ENCODE measurements at regions not wholly inside any gene's neighbourhood (a gene's known extent, or its start where the extent isn't known, plus 50 kb on each side); places are given as distances from the start of the nearest gene placed in this dataset.

DNA sequence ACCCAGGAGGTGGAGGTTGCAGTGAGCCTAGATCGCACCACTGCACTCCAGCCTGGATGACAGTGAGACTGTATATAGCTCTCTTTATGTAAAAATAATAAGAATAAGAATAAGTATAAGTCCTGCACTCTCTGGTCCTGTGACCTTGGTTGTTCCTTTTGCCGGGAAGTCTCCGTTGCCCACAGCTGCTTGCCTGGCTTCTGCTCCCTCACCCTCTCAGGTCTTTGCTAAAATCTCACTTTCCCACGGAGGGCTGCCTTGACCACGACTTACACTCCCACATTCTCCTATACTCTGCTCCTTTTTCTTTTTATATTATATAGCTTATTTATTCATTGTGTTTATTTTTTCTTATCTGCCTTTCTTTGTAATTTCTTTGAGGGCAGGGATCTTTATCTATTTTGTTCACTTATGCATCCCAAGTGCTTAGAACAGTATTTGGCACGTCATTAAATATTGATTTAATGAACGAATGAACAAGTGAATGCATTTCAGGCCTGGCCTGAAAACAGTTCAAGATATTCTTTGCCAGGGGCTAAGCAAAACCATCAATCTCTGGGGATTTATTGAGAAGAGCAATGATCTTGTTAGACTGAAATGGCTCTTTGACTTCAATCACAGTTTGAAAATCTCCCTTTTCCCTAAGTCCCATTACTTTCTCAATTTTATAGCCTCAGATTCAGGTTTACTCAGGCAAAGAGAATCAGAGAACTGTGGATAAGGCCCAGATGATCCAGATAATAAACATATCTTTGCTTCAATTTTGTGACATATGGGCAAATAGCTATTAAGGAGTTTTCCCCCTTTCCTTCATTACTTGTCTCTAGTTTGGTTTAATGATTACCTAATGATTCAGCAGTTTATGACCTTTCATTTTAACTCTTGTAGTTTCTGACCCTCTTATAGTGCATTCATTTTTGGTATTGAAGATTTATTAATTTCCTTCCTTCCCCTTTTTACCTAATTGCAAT, 60.8 kb upstream of the TMC1 start (continued):
- TF ChIP-seq, protein P1, sequence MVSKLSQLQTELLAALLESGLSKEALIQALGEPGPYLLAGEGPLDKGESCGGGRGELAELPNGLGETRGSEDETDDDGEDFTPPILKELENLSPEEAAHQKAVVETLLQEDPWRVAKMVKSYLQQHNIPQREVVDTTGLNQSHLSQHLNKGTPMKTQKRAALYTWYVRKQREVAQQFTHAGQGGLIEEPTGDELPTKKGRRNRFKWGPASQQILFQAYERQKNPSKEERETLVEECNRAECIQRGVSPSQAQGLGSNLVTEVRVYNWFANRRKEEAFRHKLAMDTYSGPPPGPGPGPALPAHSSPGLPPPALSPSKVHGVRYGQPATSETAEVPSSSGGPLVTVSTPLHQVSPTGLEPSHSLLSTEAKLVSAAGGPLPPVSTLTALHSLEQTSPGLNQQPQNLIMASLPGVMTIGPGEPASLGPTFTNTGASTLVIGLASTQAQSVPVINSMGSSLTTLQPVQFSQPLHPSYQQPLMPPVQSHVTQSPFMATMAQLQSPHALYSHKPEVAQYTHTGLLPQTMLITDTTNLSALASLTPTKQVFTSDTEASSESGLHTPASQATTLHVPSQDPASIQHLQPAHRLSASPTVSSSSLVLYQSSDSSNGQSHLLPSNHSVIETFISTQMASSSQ (IDR thresholded peaks at IDR 0.05; ENCODE audit: low read depth), result peak; percentile 65
- TF ChIP-seq, protein P1 (CRISPR knock-in tag; IDR thresholded peaks at IDR 0.05; ENCODE audit: borderline replicate concordance), result no peak
- no peak for TF ChIP-seq NFKBIZ (CRISPR knock-in tag; IDR thresholded peaks at IDR 0.05)

DNA sequence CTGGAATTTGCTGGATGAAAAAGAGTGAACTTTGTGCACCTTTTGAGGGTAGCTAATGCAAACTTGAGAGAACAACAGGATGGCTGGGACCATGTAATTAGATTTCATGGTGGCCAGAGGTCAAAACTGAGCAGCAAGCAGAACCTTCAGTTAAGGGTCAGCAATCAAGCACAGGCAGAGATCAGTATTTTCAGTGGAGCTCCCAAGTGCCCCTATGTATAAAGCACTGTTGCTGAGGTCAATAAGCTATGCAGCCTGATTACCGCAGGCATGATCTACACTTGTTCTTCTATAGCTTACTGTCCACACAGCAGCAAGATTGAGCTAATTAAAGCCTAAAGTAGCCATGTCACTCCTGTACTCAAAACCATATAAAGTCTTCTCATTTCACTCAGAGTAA, 62.1 kb upstream of the TMC1 start:
- Histone ChIP-seq H2AFZ (ENCODE audit: low read length) (peak overlapping the region; percentile 69), H3K9me3 (ENCODE audit: low read length) (no peaks in the 10 kb centered on the region), H3K27me3 (ENCODE audit: control insufficient read depth in 1 of 2, insufficient read depth in 2 of 2, low read length in 2 of 2) (no peaks in the 10 kb centered on the region), H3K4me3 (replicated peaks in 1 of 3; ENCODE audit: insufficient read depth in 1 of 3, low read depth in 2 of 3, low read length in 3 of 3) (no peak overlapping the region), H4K20me1 (ENCODE audit: insufficient read depth, low read length) (no peaks in the 10 kb centered on the region), H3K36me3 (replicated peaks in 1 of 2; ENCODE audit: control insufficient read depth in 1 of 2, insufficient read depth in 2 of 2, low read length in 2 of 2) (no peaks in the 10 kb centered on the region), H3K27ac (ENCODE audit: extremely low read length, insufficient read depth, low read length) (no peak overlapping the region), H3K4me1 (ENCODE audit: insufficient read depth, low read length) (peaks cover 42% of the 10 kb centered on the region), H3K9ac (ENCODE audit: insufficient read depth, low read depth, low read length) (no peak overlapping the region), H3K79me2 (ENCODE audit: insufficient read depth, low read length) (no peaks in the 10 kb centered on the region), H3K4me2 (ENCODE audit: low read depth, low read length) (no peak overlapping the region)
- 83% methylated on average over 1 of the region's 1 CpG for WGBS (ENCODE audit: low lambda C conversion rate)
- intact Hi-C loops (cut with micrococcal nuclease; ENCODE audit: unreplicated experiment) (no loop called here), in situ Hi-C loops (cut with HindIII; ENCODE audit: extremely low pct_ligation_motif_present, low pct_unique_long_range_greater_than_20kb) (no loop called here)
- ChIA-PET POLR2A (interaction anchor here (1.3 to 2.8 kb wide), 2 partner anchors 94 kb away, joined by 5 to 12 read pairs; partner anchors contain the start of gene ZFAND5), CTCF (ENCODE audit: low intra/inter-chr PET ratio, low total read pairs) (no interaction called here)
- FAIRE-seq (no peak), ATAC-seq (peak; percentile 26; the same call in 1 of the 3 replicates), DNase-seq (ENCODE audit: low spot score) (no peak)
- no TSS peak for BruUV-seq (replicated peaks)
- TF ChIP-seq TCF7 (IDR thresholded peaks at IDR 0.05; ENCODE audit: low read depth) (no peak), SMAD9 (CRISPR knock-in tag; IDR thresholded peaks at IDR 0.05) (no peak)
- TF ChIP-seq, protein P2, sequence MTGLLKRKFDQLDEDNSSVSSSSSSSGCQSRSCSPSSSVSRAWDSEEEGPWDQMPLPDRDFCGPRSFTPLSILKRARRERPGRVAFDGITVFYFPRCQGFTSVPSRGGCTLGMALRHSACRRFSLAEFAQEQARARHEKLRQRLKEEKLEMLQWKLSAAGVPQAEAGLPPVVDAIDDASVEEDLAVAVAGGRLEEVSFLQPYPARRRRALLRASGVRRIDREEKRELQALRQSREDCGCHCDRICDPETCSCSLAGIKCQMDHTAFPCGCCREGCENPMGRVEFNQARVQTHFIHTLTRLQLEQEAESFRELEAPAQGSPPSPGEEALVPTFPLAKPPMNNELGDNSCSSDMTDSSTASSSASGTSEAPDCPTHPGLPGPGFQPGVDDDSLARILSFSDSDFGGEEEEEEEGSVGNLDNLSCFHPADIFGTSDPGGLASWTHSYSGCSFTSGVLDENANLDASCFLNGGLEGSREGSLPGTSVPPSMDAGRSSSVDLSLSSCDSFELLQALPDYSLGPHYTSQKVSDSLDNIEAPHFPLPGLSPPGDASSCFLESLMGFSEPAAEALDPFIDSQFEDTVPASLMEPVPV (CRISPR knock-in tag; IDR thresholded peaks at IDR 0.05), result no peak
- TF ChIP-seq, protein P3, sequence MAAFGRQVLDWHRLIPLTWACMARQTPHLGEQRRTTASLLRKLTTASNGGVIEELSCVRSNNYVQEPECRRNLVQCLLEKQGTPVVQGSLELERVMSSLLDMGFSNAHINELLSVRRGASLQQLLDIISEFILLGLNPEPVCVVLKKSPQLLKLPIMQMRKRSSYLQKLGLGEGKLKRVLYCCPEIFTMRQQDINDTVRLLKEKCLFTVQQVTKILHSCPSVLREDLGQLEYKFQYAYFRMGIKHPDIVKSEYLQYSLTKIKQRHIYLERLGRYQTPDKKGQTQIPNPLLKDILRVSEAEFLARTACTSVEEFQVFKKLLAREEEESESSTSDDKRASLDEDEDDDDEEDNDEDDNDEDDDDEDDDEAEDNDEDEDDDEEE (CRISPR knock-in tag; IDR thresholded peaks at IDR 0.05), result no peak
